ENCODE measurements at regions not wholly inside any gene's neighbourhood (a gene's known extent, or its start where the extent isn't known, plus 50 kb on each side); places are given as distances from the start of the nearest gene placed in this dataset.

GRCh38 chr17:77425791-77426641 lies 285.2 kb downstream of the SEC14L1 start:
- Mint-ChIP-seq H3K36me3 (peaks cover 0 to 8% (median 0%) of the 10 kb centered on the region in 3 donors), H3K9me3 (no peaks in the 10 kb centered on the region), H3K4me1 (peaks cover 40 to 88% (median 75%) of the 10 kb centered on the region in 4 donors), H3K27ac (peak overlapping the region; percentile 87 to 99 (median 93)), H3K27me3 (no peaks in the 10 kb centered on the region), H3K4me3 (peak overlapping the region; percentile 28 to 96 (median 60))
- ATAC-seq (peak; percentile 64 to 65), DNase-seq (peak in 3 of 10 donors; percentile 55 to 80 (median 65))
- POLR2A ChIA-PET: interaction anchor here (0.8 to 74.5 kb wide), 12 partner anchors 7 to 95 kb away, joined by 3 to 5369 read pairs (median 86); no protein-coding TSS in a partner anchor

DNA sequence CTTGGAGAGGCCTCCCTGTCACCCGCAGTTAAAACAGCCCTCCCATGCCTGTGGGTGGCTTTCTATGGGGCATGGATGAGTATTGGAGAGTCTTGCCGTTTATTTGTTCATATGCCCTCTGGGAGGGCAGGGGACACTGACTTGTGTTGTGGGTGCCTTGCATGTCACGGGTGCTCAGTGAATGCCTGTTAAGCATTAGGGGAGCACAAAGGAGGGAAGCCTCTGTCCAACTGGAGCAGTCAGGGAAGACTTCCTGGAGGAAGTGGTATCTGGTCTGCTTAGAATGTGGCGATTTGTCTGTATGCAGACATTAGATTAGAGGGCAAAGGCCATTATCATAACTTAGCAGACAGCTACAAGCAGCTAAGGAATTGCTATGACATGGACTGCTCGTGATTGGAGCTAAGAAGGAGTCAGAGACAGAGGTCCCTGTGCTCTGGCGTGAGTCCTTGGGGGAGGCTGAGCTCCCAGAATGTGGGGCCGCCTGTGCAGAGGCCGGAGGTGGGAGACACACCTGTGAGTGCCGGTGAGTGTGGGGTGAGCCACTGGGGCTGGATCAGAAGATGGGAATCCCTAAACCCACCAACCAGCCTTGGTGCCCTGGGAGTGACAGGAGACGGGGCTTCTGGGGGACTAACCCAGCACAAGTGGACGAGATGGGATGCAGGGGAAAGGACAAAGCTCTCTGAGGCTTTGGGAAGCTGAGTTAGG lies 286.1 kb downstream of the SEC14L1 start:
- H3K36me3 Mint-ChIP-seq: peaks cover 0 to 8% (median 0%) of the 10 kb centered on the region in 3 donors
- POLR2A ChIA-PET: interaction anchor here (0.5 to 74.5 kb wide), 11 partner anchors 6 to 161 kb away, joined by 3 to 5369 read pairs (median 164); no protein-coding TSS in a partner anchor
- H3K4me1 Mint-ChIP-seq: peaks cover 35 to 88% (median 75%) of the 10 kb centered on the region in 4 donors
- H3K27me3 Mint-ChIP-seq: no peaks in the 10 kb centered on the region
- H3K9me3 Mint-ChIP-seq: no peaks in the 10 kb centered on the region
- peak; percentile 12 to 15 for ATAC-seq
- peak overlapping the region; percentile 28 to 96 (median 60) for H3K4me3 Mint-ChIP-seq
- H3K27ac Mint-ChIP-seq: peak overlapping the region; percentile 87 to 99 (median 93)
- DNase-seq: no peak

DNA sequence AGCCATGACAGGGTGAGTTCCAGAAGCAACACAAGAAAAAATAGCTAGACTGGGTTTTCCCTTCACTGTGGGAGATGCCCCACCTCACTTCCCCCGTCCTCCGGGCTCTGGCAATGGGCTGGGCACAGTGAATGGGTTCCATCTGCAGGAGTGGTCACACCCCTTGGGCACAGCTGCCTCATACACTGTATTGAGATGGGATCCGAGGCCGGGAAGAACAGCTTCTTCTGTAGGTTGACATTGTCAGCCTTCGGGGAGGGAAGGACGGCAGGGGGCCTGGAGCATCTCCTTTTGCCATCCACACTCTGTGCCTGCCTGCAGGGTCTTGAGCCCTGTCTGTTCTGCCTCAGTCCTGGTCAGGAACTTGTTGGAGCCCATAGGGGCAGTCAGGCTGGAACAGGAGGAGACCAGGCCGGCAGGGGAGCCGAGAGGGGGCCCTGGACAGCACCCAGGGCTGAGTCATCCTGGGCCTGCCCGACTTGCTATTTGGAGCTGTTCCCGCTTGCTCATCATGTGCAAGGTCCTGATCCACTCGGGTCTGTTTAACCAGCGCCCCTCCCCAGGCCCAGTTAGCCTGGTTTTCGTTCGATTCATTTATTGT lies 286.7 kb downstream of the SEC14L1 start:
- ATAC-seq (no peak), DNase-seq (no peak)
- Mint-ChIP-seq H3K27me3 (no peaks in the 10 kb centered on the region), H3K27ac (peak overlapping the region; percentile 75 to 99 (median 94)), H3K4me3 (peak overlapping the region in 4 of 10 donors; percentile 41 to 97 (median 82)), H3K36me3 (peaks cover 0 to 11% (median 0%) of the 10 kb centered on the region in 3 donors), H3K4me1 (peaks cover 38 to 91% (median 81%) of the 10 kb centered on the region in 4 donors), H3K9me3 (no peaks in the 10 kb centered on the region)
- POLR2A ChIA-PET: interaction anchor here (0.5 to 74.5 kb wide), 12 partner anchors 5 to 161 kb away, joined by 3 to 5369 read pairs (median 102); no protein-coding TSS in a partner anchor

- Mint-ChIP-seq H3K27ac (peak overlapping the region; percentile 80 to 99 (median 91)), H3K36me3 (peaks cover 0 to 13% (median 0%) of the 10 kb centered on the region in 3 donors), H3K4me3 (peak overlapping the region in 9 of 10 donors; percentile 22 to 97 (median 55)), H3K4me1 (peaks cover 40 to 88% (median 83%) of the 10 kb centered on the region in 4 donors), H3K9me3 (no peaks in the 10 kb centered on the region), H3K27me3 (no peaks in the 10 kb centered on the region)
- DNase-seq (no peak), ATAC-seq (no peak)
- POLR2A ChIA-PET: interaction anchor here (0.9 to 74.5 kb wide), 12 partner anchors 4 to 103 kb away, joined by 3 to 5369 read pairs (median 102); no protein-coding TSS in a partner anchor
These were observed 287.4 kb downstream of the SEC14L1 start for GRCh38 chr17:77428020-77428748.

DNA sequence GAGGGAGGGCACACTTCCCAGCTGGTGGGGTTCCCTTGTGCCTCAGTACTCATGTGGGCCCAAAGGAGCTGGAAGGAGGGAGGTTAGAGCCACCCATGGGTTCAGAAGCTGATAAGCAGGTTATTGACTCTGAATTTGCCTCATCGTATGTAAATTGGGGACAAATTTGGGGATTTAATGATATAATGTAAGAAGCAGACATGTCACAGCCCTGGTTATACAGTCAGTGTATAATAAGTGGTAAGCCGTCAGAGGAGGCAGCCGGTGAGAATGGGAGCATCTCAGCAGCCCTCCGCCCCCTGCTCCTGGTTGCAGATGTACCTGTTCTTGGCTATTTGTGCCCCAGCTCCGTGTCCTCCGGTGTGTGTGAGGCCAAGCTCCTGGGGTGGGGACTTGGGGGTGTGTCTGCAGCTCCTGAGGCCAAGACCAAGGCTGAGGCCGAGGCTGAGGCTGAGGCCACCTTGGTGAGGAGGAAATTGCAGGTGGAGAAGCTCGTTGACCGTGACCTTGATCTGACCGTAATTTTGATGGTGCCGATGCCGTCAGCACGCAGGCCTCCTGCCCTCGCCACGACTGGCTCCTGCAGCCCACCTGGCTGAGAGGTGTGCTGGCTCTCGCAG lies 288.1 kb downstream of the SEC14L1 start:
- H3K4me3 Mint-ChIP-seq: peak overlapping the region in 9 of 10 donors; percentile 22 to 97 (median 61)
- no peaks in the 10 kb centered on the region for H3K27me3 Mint-ChIP-seq
- H3K27ac Mint-ChIP-seq: peak overlapping the region; percentile 82 to 99 (median 91)
- H3K4me1 Mint-ChIP-seq: peaks cover 40 to 87% (median 79%) of the 10 kb centered on the region in 4 donors
- H3K36me3 Mint-ChIP-seq: peaks cover 0 to 15% (median 2%) of the 10 kb centered on the region in 3 donors
- POLR2A ChIA-PET: interaction anchor here (0.9 to 74.5 kb wide), 12 partner anchors 4 to 530 kb away, joined by 3 to 5369 read pairs (median 102); partner anchors contain the start of gene TNRC6C
- no peaks in the 10 kb centered on the region for H3K9me3 Mint-ChIP-seq
- no peak for ATAC-seq
- no peak for DNase-seq

GRCh38 chr17:77429369-77429968 lies 288.7 kb downstream of the SEC14L1 start:
- ATAC-seq (no peak), DNase-seq (no peak)
- POLR2A ChIA-PET: interaction anchor here (1.3 to 74.5 kb wide), 13 partner anchors 3 to 529 kb away, joined by 3 to 5369 read pairs (median 40); partner anchors contain the start of gene TNRC6C
- Mint-ChIP-seq H3K4me1 (peaks cover 42 to 90% (median 83%) of the 10 kb centered on the region in 4 donors), H3K27me3 (no peaks in the 10 kb centered on the region), H3K36me3 (peaks cover 0 to 16% (median 6%) of the 10 kb centered on the region in 3 donors), H3K9me3 (no peaks in the 10 kb centered on the region), H3K4me3 (peak overlapping the region; percentile 12 to 97 (median 59)), H3K27ac (peak overlapping the region; percentile 82 to 100 (median 93))

DNA sequence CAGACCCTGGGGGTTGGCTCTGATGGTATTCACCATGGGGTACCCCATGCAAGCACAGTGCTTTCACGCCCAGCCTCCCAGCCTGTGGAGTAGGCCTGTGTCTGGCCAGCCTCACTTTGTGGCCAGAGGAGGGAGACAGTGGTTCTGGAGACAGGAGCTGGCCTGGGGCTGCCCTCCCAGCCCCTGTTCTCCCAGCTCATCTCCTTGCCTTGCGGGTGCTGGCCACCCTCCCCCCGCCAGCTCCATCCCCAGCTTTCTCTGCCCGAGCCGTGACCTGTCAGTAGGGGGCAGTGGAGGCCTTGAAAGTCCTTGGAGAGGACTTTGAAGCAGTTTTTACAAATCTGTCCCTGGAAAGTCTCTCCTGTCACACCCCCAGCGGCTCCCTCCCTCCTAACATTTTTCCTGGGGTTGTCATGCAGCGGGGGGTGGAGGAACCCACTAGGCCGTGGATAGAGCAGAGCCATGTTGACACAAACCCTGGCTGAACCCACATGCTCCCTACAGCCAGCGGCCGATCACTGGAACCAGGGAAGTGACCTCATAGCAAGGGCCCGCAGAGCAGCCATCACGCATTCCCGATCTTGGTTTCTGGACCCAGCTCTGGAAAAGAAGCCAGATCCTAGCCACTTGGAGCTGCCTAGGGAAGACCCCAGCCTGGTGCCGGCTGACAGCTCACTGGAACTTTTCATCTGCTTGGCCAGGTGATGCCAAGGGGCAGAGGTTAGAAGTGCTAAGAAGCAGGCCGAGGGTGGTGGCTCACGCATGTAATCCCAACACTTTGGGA lies 289.4 kb downstream of the SEC14L1 start:
- H3K27ac Mint-ChIP-seq: peak overlapping the region; percentile 80 to 100 (median 97)
- peak overlapping the region in 9 of 10 donors; percentile 16 to 99 (median 86) for H3K4me3 Mint-ChIP-seq
- ATAC-seq (peak; percentile 18 to 37), DNase-seq (peak; percentile 71 to 92 (median 82))
- POLR2A ChIA-PET: interaction anchor here (1.3 to 74.5 kb wide), 12 partner anchors 2 to 528 kb away, joined by 3 to 5369 read pairs (median 102); partner anchors contain the start of gene TNRC6C
- peaks cover 0 to 18% (median 9%) of the 10 kb centered on the region in 3 donors for H3K36me3 Mint-ChIP-seq
- H3K9me3 Mint-ChIP-seq: no peaks in the 10 kb centered on the region
- H3K4me1 Mint-ChIP-seq: peaks cover 45 to 94% (median 87%) of the 10 kb centered on the region in 4 donors
- no peaks in the 10 kb centered on the region for H3K27me3 Mint-ChIP-seq

GRCh38 chr17:77432034-77432661 lies 291.4 kb downstream of the SEC14L1 start:
- Mint-ChIP-seq H3K27me3 (no peaks in the 10 kb centered on the region), H3K36me3 (peaks cover 0 to 18% (median 9%) of the 10 kb centered on the region in 3 donors), H3K27ac (peak overlapping the region; percentile 80 to 100 (median 98)), H3K4me3 (peak overlapping the region; percentile 95 to 99 (median 96)), H3K4me1 (peaks cover 40 to 97% (median 88%) of the 10 kb centered on the region in 4 donors), H3K9me3 (no peaks in the 10 kb centered on the region)
- DNase-seq (no peak), ATAC-seq (no peak)
- POLR2A ChIA-PET: interaction anchor here (0.7 to 74.5 kb wide), 15 partner anchors 0 to 698 kb away, joined by 3 to 5369 read pairs (median 24); partner anchors contain the start of gene TMC8

GRCh38 chr17:77432742-77433141 lies 292.0 kb downstream of the SEC14L1 start:
- peak overlapping the region; percentile 80 to 100 (median 98) for H3K27ac Mint-ChIP-seq
- H3K4me1 Mint-ChIP-seq: peaks cover 37 to 97% (median 88%) of the 10 kb centered on the region in 4 donors
- POLR2A ChIA-PET: interaction anchor here (0.8 to 74.5 kb wide), 14 partner anchors 0 to 697 kb away, joined by 3 to 5369 read pairs (median 32); partner anchors contain the start of gene TMC8
- no peaks in the 10 kb centered on the region for H3K27me3 Mint-ChIP-seq
- H3K4me3 Mint-ChIP-seq: peak overlapping the region; percentile 95 to 99 (median 96)
- ATAC-seq: no peak
- H3K36me3 Mint-ChIP-seq: peaks cover 0 to 18% (median 9%) of the 10 kb centered on the region in 3 donors
- DNase-seq: peak in 2 of 10 donors; percentile 47 to 58
- no peaks in the 10 kb centered on the region for H3K9me3 Mint-ChIP-seq

Measured in naive thymus-derived CD8-positive, alpha-beta T cell (primary cell).